ENCODE measurements at regions not wholly inside any gene's neighbourhood (a gene's known extent, or its start where the extent isn't known, plus 50 kb on each side); places are given as distances from the start of the nearest gene placed in this dataset.
"Not testable (repeated sequence)": the region's sequence is repeated elsewhere in the genome, so short reads cannot be mapped to it uniquely, and the experiment has no call there.

- H4K20me1 ChIP-seq (ENCODE audit: low read length); H3K36me3 ChIP-seq (ENCODE audit: low read depth, low read length); BruUV-seq (replicated peaks); H3K4me2 ChIP-seq (ENCODE audit: low read length); H3K27ac ChIP-seq (ENCODE audit: low read length); H3K79me2 ChIP-seq (ENCODE audit: low read length); H3F3A ChIP-seq (ENCODE audit: low read length, unreplicated experiment); POLR2A ChIA-PET (ENCODE audit: unreplicated experiment); H3K9ac ChIP-seq (ENCODE audit: low read length); ATAC-seq; H3K9me2 ChIP-seq (replicated peaks; ENCODE audit: low read length); intact Hi-C loops (cut with micrococcal nuclease); H2AFZ ChIP-seq (ENCODE audit: low read length); H3K27me3 ChIP-seq (ENCODE audit: low read length); H3K4me1 ChIP-seq (ENCODE audit: insufficient read depth, low read length); H3K4me3 ChIP-seq (ENCODE audit: low read length); DNase-seq; CTCF ChIA-PET: not testable (repeated sequence)
- 0 out of 2 replicates have a peak, but pooled peaks cover 14% of the 10 kb centered on the region for H3K9me3 ChIP-seq (ENCODE audit: low read length)
Observed at GRCh38 chr22:11298126-11298893, 4229.7 kb upstream of the OR11H1 start.

GRCh38 chr22:11302427-11302826 lies 4225.6 kb upstream of the OR11H1 start:
- CTCF ChIA-PET; H3F3A ChIP-seq (ENCODE audit: low read length, unreplicated experiment); DNase-seq; H3K27ac ChIP-seq (ENCODE audit: low read length); H3K9ac ChIP-seq (ENCODE audit: low read length); BruUV-seq (replicated peaks); H4K20me1 ChIP-seq (ENCODE audit: low read length); H3K36me3 ChIP-seq (ENCODE audit: low read depth, low read length); H2AFZ ChIP-seq (ENCODE audit: low read length); H3K27me3 ChIP-seq (ENCODE audit: low read length); POLR2A ChIA-PET (ENCODE audit: unreplicated experiment); H3K4me3 ChIP-seq (ENCODE audit: low read length); H3K4me2 ChIP-seq (ENCODE audit: low read length); intact Hi-C loops (cut with micrococcal nuclease); H3K79me2 ChIP-seq (ENCODE audit: low read length); H3K9me2 ChIP-seq (replicated peaks; ENCODE audit: low read length); ATAC-seq; H3K4me1 ChIP-seq (ENCODE audit: insufficient read depth, low read length): not testable (repeated sequence)
- 0 out of 2 replicates have a peak, but pooled peaks cover 14% of the 10 kb centered on the region for H3K9me3 ChIP-seq (ENCODE audit: low read length)

DNA sequence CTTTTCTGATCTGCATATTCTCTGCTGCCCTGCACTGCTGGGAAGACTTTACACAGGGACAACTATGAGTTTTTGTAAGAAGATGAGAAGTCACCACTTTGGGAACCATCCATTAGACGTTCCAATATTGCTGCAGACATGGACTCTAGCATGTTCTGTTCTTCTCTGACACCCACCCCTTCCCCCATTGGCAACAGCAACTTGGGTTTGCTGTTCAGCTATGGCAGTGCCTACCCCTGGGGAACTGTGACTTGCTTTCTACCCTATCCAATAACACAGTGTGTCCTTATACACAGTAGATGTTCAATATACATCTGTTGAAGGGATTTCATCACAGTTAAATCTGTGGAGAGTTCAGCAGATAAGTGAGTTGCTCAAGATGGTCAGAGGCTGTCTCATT lies 4225.1 kb upstream of the OR11H1 start:
- H3K27me3 ChIP-seq (ENCODE audit: low read length); POLR2A ChIA-PET (ENCODE audit: unreplicated experiment); ATAC-seq; H3K9me2 ChIP-seq (replicated peaks; ENCODE audit: low read length); H3K27ac ChIP-seq (ENCODE audit: low read length); H3K9me3 ChIP-seq (ENCODE audit: low read length); H3F3A ChIP-seq (ENCODE audit: low read length, unreplicated experiment); BruUV-seq (replicated peaks); H3K36me3 ChIP-seq (ENCODE audit: low read depth, low read length); H3K9ac ChIP-seq (ENCODE audit: low read length); H2AFZ ChIP-seq (ENCODE audit: low read length); H3K4me2 ChIP-seq (ENCODE audit: low read length); H3K4me3 ChIP-seq (ENCODE audit: low read length); H3K79me2 ChIP-seq (ENCODE audit: low read length); DNase-seq; H4K20me1 ChIP-seq (ENCODE audit: low read length); H3K4me1 ChIP-seq (ENCODE audit: insufficient read depth, low read length); CTCF ChIA-PET; intact Hi-C loops (cut with micrococcal nuclease): not testable (repeated sequence)

- H3K9ac ChIP-seq (ENCODE audit: low read length); H2AFZ ChIP-seq (ENCODE audit: low read length); H3K4me1 ChIP-seq (ENCODE audit: insufficient read depth, low read length); H3K9me2 ChIP-seq (replicated peaks; ENCODE audit: low read length); H3K4me3 ChIP-seq (ENCODE audit: low read length); POLR2A ChIA-PET (ENCODE audit: unreplicated experiment); ATAC-seq; H4K20me1 ChIP-seq (ENCODE audit: low read length); CTCF ChIA-PET; H3F3A ChIP-seq (ENCODE audit: low read length, unreplicated experiment); H3K79me2 ChIP-seq (ENCODE audit: low read length); H3K27ac ChIP-seq (ENCODE audit: low read length); H3K27me3 ChIP-seq (ENCODE audit: low read length); intact Hi-C loops (cut with micrococcal nuclease); BruUV-seq (replicated peaks); H3K4me2 ChIP-seq (ENCODE audit: low read length); H3K36me3 ChIP-seq (ENCODE audit: low read depth, low read length); DNase-seq: not testable (repeated sequence)
- 0 out of 2 replicates have a peak, but pooled peaks cover 12% of the 10 kb centered on the region for H3K9me3 ChIP-seq (ENCODE audit: low read length)
Observed at GRCh38 chr22:11305179-11305578, 4222.8 kb upstream of the OR11H1 start.

DNA sequence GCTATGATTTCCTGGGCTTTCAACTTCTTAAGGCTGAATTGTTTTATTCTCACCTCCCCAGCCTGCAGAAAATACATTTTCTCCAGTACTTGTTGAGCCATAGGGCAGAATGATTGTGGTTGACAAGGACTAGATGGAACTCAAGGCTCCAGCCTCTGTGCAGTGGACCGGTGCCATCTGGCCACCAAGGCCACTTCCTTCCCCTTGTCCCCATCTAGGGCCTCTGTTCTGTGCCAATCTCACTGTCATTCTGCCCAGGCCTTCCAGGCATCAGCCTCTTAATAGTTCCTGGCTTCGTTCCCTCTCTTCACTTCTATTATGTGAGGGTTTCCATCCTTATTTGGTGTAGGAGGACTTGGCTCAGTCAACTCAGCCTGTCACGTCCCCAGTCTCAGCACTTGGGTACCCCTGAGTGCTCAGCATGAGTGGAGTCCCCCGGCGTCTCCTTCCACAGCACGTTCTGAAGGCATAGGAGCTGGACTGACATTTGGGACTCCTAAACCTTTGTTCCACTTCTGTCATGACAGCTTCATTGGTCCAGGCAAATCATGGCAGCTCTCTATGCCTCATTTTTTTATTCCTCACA lies 4221.0 kb upstream of the OR11H1 start:
- H3K4me3 ChIP-seq (ENCODE audit: low read length); POLR2A ChIA-PET (ENCODE audit: unreplicated experiment); DNase-seq; H3K79me2 ChIP-seq (ENCODE audit: low read length); H2AFZ ChIP-seq (ENCODE audit: low read length); H3K4me2 ChIP-seq (ENCODE audit: low read length); CTCF ChIA-PET; H3K9ac ChIP-seq (ENCODE audit: low read length); H3K36me3 ChIP-seq (ENCODE audit: low read depth, low read length); ATAC-seq; H3K4me1 ChIP-seq (ENCODE audit: insufficient read depth, low read length); H3F3A ChIP-seq (ENCODE audit: low read length, unreplicated experiment); H3K9me2 ChIP-seq (replicated peaks; ENCODE audit: low read length); H3K27ac ChIP-seq (ENCODE audit: low read length); H4K20me1 ChIP-seq (ENCODE audit: low read length); H3K27me3 ChIP-seq (ENCODE audit: low read length); intact Hi-C loops (cut with micrococcal nuclease); BruUV-seq (replicated peaks): not testable (repeated sequence)
- H3K9me3 ChIP-seq (ENCODE audit: low read length), result 0 out of 2 replicates have a peak, but pooled peaks cover 15% of the 10 kb centered on the region
